Cardiac muscle cell (in vitro differentiated cells and primary cell): ENCODE measurements at regions not wholly inside any gene's neighbourhood (a gene's known extent, or its start where the extent isn't known, plus 50 kb on each side); places are given as distances from the start of the nearest gene placed in this dataset.

ENCODE experiments used
- DNase-seq, 2 donors: peaks; one replicate each; pipeline versions ENCODE4 v3.0.0 to v3.0.0-alpha.2; 2010 to 2017; ENCODE audit warnings: low read depth in 1 of 2, low spot score in 1 of 2
- H3K27ac ChIP-seq: fragments of 200-600 bp; sonication (generic); 2 replicates; pipeline ENCODE4 v1.5.1; 2016
- H3K27me3 ChIP-seq: fragments of 200-600 bp; sonication (generic); 2 replicates; pipeline ENCODE4 v1.6.0; 2016; ENCODE audit warnings: control low read depth
- H3K36me3 ChIP-seq: fragments of 200-600 bp; sonication (generic); 2 replicates; pipeline ENCODE4 v1.5.1; 2016; ENCODE audit warnings: control low read depth
- H3K4me1 ChIP-seq: fragments of 200-600 bp; sonication (generic); 2 replicates; pipeline ENCODE4 v1.8.1; 2017; ENCODE audit warnings: low read depth, mild to moderate bottlenecking, mixed run types
- H3K4me3 ChIP-seq: fragments of 200-600 bp; sonication (generic); 2 replicates; pipeline ENCODE4 v1.5.1; 2016; ENCODE audit warnings: mild to moderate bottlenecking
- H3K9me3 ChIP-seq: fragments of 200-600 bp; sonication (generic); 2 replicates; pipeline ENCODE4 v1.5.1; 2017; ENCODE audit warnings: low read depth, mild to moderate bottlenecking, control low read depth
- TF ChIP-seq, protein P1 (sequence below): IDR thresholded peaks from 2 replicates; pipeline ENCODE4 v1.5.1; 2012; ENCODE audit warnings: low read depth, mild to moderate bottlenecking, low read length

DNA sequence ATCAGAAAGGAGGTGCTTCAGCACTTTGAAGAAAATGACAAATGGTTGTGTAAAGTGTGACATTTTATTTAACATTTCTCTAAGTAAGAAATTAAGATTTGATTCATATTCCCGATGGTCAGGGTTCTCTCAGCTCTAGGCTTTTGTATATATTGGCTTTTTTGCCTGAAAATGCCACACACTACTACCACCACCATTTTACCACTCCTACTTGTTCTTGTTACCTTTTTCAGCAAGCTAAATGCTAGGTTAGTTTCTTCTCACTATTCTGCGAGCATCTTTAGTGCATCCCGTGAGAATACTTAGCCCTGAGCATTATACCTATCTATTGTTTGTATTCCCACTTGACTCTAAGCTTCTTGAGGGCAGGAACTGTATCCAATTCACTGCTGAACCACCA lies 177.6 kb upstream of the MTNR1B start:
- DNase-seq, result no peak
- peaks cover 16% of the 10 kb centered on the region for H3K27me3 ChIP-seq
- no peak overlapping the region for H3K27ac ChIP-seq
- no peak overlapping the region for H3K4me3 ChIP-seq
- H3K9me3 ChIP-seq, result no peaks in the 10 kb centered on the region
- H3K4me1 ChIP-seq, result no peaks in the 10 kb centered on the region
- TF ChIP-seq, protein P1, sequence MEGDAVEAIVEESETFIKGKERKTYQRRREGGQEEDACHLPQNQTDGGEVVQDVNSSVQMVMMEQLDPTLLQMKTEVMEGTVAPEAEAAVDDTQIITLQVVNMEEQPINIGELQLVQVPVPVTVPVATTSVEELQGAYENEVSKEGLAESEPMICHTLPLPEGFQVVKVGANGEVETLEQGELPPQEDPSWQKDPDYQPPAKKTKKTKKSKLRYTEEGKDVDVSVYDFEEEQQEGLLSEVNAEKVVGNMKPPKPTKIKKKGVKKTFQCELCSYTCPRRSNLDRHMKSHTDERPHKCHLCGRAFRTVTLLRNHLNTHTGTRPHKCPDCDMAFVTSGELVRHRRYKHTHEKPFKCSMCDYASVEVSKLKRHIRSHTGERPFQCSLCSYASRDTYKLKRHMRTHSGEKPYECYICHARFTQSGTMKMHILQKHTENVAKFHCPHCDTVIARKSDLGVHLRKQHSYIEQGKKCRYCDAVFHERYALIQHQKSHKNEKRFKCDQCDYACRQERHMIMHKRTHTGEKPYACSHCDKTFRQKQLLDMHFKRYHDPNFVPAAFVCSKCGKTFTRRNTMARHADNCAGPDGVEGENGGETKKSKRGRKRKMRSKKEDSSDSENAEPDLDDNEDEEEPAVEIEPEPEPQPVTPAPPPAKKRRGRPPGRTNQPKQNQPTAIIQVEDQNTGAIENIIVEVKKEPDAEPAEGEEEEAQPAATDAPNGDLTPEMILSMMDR, result no peak
- no peaks in the 10 kb centered on the region for H3K36me3 ChIP-seq

DNA sequence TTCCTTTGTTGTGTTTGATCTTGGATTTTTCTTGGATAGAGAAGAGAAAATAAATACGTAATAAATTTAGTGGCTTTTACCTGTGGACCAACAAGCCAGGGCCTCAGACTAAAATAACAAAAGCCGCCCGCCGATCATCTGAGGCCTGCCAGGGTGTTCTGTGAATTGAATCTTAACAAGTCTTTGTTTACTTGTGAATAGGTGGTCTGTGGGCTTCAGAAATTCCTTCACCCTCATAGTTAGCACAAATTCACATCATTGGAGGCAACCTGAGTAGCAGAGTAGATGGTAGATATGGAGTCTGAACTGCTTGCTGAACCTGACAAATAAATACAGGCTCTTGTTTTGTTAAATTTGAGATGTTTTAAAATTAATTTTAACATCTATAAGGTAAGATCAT lies 176.3 kb upstream of the MTNR1B start:
- TF ChIP-seq, protein P1, result no peak
- H3K4me1 ChIP-seq, result no peaks in the 10 kb centered on the region
- H3K36me3 ChIP-seq, result no peaks in the 10 kb centered on the region
- no peak overlapping the region for H3K27ac ChIP-seq
- no peak overlapping the region for H3K4me3 ChIP-seq
- DNase-seq, result no peak
- no peaks in the 10 kb centered on the region for H3K9me3 ChIP-seq
- H3K27me3 ChIP-seq, result peaks cover 16% of the 10 kb centered on the region

DNA sequence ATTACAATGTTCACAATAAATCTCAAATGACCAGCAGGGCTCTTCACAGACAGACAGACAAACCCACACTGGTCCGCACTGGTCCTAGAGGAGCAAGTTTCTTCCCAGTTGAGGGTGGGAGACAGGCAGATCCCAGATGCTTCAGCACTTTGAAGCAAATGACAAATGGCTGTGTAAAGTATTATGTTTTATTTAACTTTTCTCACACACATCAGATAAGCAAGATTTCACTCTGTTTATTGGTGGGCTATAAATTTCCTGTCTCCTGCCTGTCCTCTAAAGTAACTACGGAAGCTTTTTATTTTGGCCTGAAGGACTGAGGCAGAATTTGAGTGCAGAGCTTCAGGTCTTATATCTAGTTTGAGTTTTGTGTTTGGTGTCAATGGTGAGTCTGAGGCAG lies 174.7 kb upstream of the MTNR1B start:
- no peak overlapping the region for H3K4me3 ChIP-seq
- H3K27me3 ChIP-seq, result peaks cover 12% of the 10 kb centered on the region
- DNase-seq, result no peak
- TF ChIP-seq, protein P1, result no peak
- H3K9me3 ChIP-seq, result no peaks in the 10 kb centered on the region
- no peaks in the 10 kb centered on the region for H3K4me1 ChIP-seq
- H3K36me3 ChIP-seq, result no peaks in the 10 kb centered on the region
- H3K27ac ChIP-seq, result no peak overlapping the region

DNA sequence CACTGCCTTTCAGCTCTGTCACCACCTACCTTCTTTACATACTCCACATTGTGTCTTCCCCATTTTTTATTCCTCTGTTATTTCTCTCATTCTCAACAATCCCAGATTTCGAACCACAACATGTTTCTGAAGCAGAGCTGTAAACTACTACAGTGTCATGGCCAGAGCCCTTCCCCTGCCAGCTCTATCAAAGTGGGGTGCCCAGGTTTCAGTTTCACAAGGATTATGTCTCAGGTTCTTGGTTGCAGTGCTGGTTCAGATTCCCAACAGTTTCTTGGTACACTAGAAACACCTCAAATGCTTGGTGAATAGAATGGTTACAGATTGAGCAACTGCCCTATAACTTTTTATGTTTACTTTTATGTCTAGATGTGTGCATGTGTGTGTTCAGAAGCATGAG lies 172.7 kb upstream of the MTNR1B start:
- no peaks in the 10 kb centered on the region for H3K36me3 ChIP-seq
- no peaks in the 10 kb centered on the region for H3K9me3 ChIP-seq
- H3K27ac ChIP-seq, result no peak overlapping the region
- H3K27me3 ChIP-seq, result peaks cover 5% of the 10 kb centered on the region
- H3K4me1 ChIP-seq, result no peaks in the 10 kb centered on the region
- no peak overlapping the region for H3K4me3 ChIP-seq
- TF ChIP-seq, protein P1, result no peak
- DNase-seq, result no peak

DNA sequence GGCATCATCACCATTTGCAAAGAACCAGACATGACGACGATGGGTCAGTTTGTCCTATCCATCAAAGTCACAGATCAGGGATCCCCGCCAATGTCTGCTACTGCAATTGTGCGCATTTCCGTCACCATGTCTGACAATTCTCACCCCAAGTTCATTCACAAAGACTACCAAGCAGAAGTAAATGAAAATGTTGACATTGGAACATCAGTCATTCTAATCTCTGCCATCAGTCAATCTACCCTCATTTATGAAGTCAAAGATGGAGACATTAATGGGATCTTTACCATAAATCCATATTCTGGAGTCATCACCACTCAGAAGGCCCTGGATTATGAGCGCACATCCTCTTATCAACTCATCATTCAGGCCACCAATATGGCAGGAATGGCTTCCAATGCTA lies 171.6 kb upstream of the MTNR1B start:
- TF ChIP-seq, protein P1, result no peak
- no peaks in the 10 kb centered on the region for H3K36me3 ChIP-seq
- H3K27me3 ChIP-seq, result peaks cover 12% of the 10 kb centered on the region
- no peaks in the 10 kb centered on the region for H3K4me1 ChIP-seq
- no peak for DNase-seq
- H3K4me3 ChIP-seq, result no peak overlapping the region
- no peaks in the 10 kb centered on the region for H3K9me3 ChIP-seq
- no peak overlapping the region for H3K27ac ChIP-seq

DNA sequence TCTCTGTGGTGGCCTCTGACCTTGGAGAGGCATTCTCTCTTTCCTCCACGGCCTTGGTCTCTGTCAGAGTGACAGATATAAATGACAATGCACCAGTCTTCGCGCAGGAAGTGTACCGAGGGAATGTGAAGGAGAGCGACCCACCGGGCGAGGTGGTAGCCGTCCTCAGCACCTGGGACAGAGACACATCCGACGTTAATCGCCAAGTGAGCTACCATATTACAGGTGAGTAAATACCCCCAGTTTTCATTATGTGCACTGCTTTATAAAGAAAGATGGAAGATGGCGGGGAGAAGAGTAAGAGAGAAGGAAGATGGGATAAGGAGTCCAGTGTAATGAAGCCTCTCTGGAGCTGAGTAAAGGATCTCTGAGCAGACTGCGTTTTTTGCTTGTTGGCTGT lies 167.8 kb upstream of the MTNR1B start:
- H3K4me3 ChIP-seq, result no peak overlapping the region
- peaks cover 8% of the 10 kb centered on the region for H3K27me3 ChIP-seq
- no peak overlapping the region for H3K27ac ChIP-seq
- TF ChIP-seq, protein P1, result no peak
- no peaks in the 10 kb centered on the region for H3K4me1 ChIP-seq
- no peaks in the 10 kb centered on the region for H3K36me3 ChIP-seq
- no peaks in the 10 kb centered on the region for H3K9me3 ChIP-seq
- DNase-seq, result no peak
